ENCODE measurements at regions not wholly inside any gene's neighbourhood (a gene's known extent, or its start where the extent isn't known, plus 50 kb on each side); places are given as distances from the start of the nearest gene placed in this dataset.

- TF ChIP-seq CTCF (IDR thresholded peaks at IDR 0.05; ENCODE audit: insufficient read depth, low read depth, low read length), result no peak
- DNase-seq (ENCODE audit: low read depth), result no peak
- H3K4me3 ChIP-seq (ENCODE audit: low read depth, low read length), result no peak overlapping the region
Measured at GRCh38 chr3:38940394-38940793, 111.3 kb downstream of the SCN11A start.

GRCh38 chr3:38925351-38925750 lies 109.3 kb upstream of the SCN10A start:
- TF ChIP-seq CTCF (IDR thresholded peaks at IDR 0.05; ENCODE audit: insufficient read depth, low read depth, low read length), result no peak
- DNase-seq (ENCODE audit: low read depth), result no peak
- H3K4me3 ChIP-seq (ENCODE audit: low read depth, low read length), result no peak overlapping the region

DNA sequence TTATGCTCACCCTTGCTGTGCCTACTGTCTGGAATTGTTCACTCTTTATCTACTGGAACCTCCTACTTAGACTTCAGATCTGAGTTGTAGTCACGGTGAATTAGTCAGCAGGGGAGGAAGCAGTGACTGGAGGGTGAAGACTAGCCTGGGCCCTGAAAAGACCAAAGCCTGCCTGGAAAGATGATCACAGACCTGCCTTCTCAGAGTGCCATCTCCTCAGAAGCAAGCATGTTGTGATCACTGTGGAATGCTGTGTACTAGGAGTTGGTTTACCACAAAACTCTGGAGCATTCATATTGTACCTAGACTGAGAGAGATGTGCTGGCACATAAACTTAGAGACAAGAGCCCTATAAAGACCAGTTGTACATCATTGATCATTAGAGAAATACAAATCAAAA lies 100.7 kb upstream of the SCN10A start:
- TF ChIP-seq CTCF (IDR thresholded peaks at IDR 0.05; ENCODE audit: insufficient read depth, low read depth, low read length), result no peak
- DNase-seq (ENCODE audit: low read depth), result peak; percentile 5
- no peak overlapping the region for H3K4me3 ChIP-seq (ENCODE audit: low read depth, low read length)

DNA sequence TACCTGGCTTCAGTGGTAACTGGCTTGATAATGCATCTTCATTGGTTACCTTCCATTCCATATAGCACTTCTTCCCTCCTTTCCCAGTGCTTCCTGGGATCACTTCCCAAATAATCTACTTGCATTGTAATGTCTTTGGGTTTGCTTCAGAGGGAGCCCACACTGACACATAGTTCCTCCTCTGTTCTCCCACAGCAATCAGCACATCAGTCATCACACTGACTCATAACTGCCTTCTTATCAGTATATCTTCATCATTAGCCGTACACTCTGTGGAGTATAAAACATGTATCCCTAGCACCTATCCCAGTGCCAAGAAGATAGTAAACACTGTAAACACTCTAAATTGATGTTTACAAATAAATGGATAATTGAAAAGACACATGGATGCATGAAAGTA lies 91.4 kb upstream of the SCN10A start:
- H3K4me3 ChIP-seq (ENCODE audit: low read depth, low read length), result no peak overlapping the region
- no peak for TF ChIP-seq CTCF (IDR thresholded peaks at IDR 0.05; ENCODE audit: insufficient read depth, low read depth, low read length)
- no peak for DNase-seq (ENCODE audit: low read depth)

GRCh38 chr3:38890426-38890825 lies 74.4 kb upstream of the SCN10A start:
- no peak for DNase-seq (ENCODE audit: low read depth)
- H3K4me3 ChIP-seq (ENCODE audit: low read depth, low read length), result no peak overlapping the region
- TF ChIP-seq CTCF (IDR thresholded peaks at IDR 0.05; ENCODE audit: insufficient read depth, low read depth, low read length), result no peak

DNA sequence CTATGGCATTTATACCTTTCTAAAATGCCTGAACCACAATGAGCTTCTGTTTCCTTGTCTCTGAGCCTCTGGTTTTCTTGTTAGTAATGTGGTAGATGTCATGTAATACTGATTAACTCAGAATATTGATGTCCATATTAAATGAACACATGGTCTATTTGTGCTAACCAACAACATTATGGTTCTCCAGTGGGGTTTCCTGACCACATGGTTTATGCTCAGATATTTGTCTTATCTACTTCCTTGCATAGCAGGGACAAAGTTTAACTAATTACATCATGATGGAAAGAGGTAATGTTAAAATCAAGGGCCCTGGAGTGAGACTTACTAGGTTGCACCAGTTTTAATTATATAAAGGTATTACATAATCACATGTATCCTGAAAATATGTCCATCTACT lies 62.6 kb upstream of the SCN10A start:
- no peak overlapping the region for H3K4me3 ChIP-seq (ENCODE audit: low read depth, low read length)
- DNase-seq (ENCODE audit: low read depth), result no peak
- TF ChIP-seq CTCF (IDR thresholded peaks at IDR 0.05; ENCODE audit: insufficient read depth, low read depth, low read length), result no peak

All from fibroblast of villous mesenchyme (primary cell).